DMS53 treated with DMSO at 0.1 percent for 48 hours (cell line): ENCODE measurements at regions not wholly inside any gene's neighbourhood (a gene's known extent, or its start where the extent isn't known, plus 50 kb on each side); places are given as distances from the start of the nearest gene placed in this dataset.

Experiments used
- DNase-seq: peaks from one replicate; lab custom pipeline; 2025; ENCODE audit not compliant: unreplicated experiment; lab: John Stamatoyannopoulos, UW

DNA sequence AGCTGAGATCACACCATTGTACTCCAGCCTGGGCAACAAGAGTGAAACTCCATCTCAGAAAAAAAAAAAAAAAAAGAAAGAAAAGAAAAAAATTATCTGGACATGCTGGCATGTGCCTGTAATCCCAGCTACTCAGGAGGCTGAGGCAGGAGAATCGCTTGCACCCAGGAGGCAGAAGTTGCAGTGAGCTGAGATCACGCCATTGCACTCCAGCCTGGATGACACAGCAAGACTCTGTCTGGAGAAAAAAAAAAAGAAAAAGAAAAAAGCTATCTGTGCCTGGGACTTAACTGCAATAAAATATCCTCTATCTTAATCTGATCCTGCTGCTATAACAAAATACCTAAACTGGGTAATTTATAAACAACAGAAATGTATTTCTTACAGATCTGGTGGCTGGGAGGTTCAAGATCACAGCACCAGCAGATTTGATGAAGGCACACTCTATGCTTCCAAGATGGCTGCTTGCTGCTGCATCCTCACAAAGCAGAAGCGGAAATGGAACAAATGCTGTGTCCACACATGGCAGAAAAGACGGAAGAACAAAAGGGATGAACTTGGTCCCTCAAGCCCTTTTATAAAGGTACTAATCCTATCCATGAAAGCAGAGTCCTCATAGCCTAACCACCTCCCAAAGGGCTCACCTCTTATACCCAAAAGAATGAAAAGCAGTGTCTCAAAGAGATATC is 273.3 kb upstream of the JARID2 start:
- no peak for DNase-seq

DNA sequence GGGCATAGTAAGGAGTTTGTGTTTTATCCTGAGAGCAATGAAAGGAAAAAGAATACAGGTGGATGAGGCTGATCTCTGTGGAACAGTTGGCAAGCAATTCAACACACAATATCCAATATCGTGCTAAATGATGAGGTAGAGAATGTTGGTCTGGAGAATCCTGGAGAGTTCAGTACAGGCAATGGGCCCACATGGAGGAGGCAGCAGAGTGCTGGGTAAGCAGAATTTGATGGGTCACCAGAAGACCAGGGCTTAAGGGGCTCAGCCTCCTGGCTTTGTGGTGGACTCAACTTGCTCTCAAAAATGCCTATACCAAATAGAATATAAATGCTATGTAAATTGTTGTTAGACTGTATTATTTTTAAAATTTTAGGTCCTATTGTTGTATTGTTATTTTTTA is 271.5 kb upstream of the JARID2 start:
- no peak for DNase-seq

DNA sequence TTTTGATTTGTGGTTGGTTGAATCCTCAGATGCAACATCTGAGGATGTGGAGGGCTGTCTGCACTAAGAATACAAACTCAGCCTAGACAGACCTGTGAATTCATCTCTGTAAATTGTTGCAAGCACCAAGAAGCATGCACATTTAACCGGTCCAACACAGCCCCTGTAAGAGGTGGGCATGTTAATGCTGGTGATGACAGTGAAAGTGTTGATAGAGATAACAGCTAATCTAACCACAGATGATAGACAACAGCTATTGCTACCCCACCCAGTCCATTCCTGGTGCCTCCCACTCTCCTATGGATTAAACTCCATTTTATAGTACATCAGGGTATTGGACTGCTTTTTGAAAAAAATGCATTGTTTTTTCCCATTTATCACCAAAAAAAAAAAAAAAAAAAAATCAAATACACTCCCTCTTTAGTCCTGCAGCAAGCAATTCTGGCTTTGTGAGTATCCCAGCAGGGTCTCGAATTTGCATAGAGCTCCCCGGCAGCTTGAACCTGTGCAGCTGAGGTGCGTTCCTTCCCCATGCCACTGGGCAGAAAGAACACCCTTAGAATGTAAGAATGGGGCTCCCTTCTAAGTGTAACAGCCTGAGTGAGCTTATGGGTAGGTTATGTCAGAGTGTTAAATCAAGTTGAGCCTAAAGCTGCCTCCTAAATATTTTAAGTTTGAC is 270.9 kb upstream of the JARID2 start:
- no peak for DNase-seq

DNA sequence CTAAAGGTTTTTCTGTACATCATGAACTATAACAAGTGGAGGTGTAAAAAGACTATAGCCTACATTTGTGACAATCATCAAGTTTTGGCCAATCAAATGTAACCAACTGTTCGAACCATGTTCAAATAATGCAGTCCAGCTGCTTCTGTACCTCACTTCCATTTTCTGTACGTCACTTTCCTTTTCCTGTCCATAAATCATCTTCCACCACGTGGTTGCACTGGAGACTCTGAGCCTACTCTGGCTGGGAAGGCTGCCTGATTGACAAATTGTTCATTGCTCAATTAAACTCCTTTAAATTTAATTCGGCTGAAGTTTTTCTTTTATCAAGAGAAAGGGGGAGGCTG is 270.4 kb upstream of the JARID2 start:
- no peak for DNase-seq

DNA sequence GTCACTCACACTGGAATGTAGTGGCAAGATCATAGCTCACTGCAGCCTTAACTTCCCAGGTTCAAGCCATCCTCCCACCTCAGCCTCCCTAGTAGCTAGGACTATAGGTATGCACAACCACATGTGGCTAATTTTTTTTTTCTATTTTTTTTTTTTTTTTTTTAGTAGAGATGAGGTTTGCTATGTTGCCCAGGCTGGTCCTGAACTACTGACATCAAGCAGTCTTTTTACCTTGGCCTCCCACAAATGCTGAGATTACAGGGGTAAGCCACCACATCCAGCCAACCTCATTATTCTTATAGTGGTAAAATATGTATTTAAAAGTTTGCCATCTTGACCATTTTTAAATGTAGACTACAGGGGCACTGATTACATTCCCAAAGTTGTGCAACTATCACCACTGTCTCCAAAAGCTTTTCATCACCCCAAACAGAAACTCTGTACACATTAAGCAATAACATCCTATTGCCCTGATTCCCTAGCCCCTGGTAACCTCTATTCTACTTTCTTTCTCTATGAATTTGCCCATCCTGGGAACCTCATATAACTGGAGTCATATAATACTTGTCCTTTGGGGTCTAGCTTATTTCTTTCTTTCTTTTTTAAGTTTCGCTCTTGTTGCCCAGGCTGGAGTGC is 268.0 kb upstream of the JARID2 start:
- DNase-seq: no peak

DNA sequence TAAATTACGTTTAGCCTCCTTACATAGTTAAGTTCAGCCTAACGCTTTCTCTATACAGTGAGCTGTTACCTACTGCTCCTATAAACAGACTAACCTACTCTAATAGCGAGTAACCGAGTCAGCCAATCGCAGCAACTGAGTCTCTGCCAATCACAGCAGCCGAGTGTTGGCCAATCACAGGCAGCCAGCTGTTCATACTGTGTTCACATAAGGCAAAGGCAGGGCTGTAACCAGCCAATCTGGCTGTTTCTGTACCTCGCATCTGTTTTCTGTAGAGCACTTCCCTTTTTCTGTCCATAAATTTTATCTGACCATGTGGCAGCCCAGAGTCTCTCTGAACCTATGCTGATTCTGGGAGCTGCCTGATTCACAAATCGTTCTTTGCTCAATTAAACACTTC is 263.9 kb upstream of the JARID2 start:
- no peak for DNase-seq

DNA sequence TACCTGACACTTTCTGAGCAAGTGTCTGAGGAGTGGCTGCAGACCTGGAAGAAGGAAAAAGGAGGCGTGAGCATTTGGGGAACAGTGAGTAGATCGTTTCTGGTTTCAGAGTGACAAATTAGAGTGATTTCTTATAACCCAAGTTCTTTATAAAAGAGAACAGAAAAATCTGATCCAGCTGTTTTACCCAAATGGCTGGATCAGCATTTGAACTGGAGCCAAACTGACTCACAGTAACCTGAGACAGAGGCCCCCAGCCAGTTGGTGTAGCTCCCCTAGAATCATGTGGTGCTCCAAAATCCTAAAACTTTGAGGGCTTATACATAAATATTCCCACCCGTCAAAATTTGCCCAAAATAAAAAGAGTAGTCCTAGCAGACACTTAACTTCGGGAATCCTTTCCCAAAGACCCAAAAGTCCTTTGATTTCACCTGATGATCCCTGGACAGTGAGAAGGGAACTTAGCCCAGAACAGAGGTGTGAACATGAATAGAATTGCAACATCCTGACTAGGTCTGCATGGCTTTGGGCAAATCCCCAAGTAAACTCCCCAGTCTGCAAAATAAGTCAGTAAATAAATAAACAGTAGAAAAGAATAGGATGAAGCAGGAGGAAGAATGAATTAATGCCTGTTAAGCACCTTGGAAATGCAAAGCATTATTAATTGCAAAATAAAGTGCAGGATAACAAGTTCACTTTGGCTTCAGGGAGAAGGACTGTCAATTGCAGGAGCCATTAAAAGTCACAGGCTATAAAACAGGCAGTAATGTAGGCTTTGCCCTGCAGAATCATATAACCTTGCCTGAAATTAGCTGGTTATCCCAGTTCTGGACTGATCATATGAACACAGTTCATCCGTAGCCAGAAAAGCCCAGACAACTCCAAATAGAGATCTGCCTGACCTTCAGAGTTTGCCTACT is 262.0 kb upstream of the JARID2 start:
- DNase-seq: no peak

DNA sequence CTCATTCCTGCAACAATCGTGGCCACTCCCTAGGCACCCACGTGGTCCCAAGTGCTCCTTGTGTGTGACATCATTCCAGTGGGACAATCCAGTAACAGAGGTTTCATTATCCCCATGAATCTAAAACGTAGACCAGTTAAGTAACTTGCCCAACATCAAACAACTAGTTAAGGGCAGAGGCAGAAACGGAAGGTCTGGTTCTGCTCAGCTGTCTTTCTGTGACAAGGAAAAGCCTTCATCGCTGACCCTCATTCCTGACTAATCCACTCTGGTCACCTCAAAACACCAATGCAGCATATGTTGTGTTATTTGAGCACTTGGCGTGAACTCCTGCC is 261.4 kb upstream of the JARID2 start:
- no peak for DNase-seq

DNA sequence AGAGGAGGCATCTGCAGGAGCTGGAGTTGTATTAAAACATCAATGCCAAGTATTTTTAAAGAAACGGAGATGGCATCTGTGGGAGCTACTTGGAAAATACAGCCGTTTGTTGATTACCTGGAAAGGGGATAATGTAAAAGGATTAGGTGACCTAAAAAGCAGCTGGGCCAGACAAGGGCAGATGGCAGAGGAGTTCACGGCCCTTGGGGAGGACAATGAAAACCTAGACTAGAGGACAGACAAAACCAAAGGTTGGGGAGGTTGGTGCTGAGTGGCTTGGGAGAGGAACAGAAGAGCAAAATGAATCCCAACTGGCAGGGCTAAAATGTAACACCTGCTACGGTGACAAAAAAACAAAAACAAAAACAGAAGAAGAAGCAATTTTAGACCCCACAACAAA is 260.5 kb upstream of the JARID2 start:
- no peak for DNase-seq

DNA sequence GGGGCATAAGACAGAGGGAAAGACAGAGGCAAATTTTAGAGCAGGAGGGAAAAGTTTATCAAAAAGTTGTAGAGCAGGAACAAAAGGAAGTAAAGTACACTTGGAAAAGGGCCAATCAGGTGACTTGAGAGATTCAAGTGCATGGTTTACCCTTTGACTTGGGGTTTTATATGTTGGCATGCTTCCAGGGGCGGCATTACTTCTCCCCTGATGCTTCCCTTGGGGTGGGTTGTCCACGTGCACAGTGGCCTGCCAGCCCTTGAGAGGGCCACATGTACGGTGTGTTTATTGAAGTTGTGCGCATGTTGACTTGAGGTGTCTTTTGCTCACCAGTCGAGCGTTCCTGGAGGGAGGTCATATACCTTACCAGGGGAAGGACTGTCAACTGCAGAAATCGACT is 259.5 kb upstream of the JARID2 start:
- DNase-seq: no peak

DNA sequence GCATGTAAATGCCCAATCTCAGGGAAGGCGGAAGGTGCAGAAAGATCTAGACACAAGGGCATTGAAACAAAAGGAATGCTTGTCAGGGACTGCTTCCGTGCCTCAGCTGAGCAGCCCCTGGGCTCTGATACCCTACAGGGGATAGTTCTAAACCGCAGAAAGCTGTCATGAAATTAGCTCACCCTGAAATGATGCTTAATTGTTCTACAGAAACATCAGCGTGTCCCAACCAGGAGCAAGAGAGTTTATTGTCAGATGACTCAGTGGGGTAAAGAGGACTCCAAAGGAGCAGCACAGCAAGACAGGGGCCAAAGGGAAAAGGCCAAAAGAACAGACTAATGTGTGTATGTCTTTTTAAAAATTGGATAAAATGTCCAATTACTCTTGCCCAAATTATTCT is 258.4 kb upstream of the JARID2 start:
- no peak for DNase-seq

DNA sequence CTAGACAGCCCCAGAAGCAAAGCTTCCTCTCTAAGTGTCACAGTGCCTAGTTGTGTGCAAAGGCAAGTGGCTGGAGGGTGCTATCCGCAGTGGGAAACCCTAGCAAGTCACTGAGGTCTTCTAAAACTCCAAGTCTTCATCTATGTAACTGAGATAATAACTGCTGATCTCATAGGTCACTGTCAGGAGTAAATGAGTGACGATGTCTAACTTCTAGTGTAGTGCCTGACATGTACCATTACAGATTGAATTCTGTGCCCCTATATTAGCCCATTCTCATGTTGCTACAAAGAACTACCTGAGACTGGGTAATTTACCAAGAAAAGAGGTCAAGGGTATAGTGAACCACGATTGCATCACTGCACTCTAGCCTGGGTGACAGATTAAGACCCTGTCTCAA is 253.5 kb upstream of the JARID2 start:
- no peak for DNase-seq

DNA sequence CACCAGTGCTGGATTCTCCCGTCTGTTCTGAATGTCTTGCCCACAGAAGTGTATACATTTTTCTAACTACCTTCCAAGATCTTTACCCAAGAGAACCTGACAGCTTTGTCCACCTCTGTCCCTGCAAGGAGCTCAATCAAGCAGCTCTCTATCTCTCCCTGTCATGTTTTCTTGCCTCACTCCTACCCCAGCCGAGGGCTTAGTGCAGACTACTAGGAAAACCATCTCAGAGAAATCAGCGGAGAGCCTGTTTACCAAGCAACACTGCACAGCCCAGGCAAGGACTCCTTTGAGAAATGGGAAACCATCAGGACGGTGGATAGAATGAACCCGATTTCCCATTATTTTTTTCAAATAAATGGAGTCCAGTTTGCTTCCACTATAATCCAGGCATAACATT is 250.7 kb upstream of the JARID2 start:
- DNase-seq: no peak

DNA sequence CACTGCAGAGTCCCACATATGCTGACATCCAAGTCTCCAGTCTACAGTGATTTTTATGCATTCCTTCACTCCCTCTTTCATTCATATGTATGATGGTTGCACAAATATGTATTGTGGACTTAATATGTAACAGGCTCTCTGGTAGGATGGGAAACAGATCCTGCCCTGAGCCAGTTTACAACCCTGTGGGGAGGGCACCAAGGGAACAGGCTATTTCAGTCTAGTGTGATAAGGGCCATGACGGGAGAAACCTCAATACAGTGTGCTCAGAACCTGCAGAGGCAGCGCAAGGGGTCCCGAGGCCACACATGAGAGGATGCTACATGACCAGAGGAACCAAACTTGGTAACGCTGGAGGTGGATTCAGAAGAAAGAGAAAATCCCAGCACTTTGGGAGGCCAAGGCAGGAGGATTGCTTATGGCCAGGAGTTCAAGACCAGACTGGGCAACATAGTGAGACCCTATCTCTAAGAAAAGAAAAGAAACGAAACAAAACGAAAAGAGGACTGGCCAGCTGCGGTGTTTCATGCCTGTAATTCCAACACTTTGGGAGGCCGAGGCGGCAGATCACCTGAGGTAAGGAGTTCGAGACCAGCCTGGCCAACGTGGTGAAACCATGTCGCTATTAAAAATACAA is 249.8 kb upstream of the JARID2 start:
- DNase-seq: no peak

DNA sequence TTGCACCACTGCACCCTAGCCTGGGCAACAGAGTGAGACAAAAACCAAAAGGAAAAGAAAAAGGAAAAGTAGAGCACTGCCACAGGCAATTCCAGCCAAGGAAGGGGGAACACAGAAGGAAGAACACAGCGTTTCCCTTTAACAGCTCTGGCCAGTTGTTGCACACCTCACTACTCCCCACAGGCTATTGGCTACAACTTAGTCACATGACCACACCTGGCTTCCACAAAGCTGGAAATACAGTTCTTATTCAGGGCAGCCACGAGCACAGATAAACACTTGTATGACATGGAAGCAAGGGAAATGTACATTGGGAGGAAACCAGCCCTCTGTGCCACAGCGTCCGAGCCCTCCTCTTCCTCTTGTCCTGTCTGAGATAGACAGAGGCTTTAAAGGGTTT is 249.0 kb upstream of the JARID2 start:
- DNase-seq: no peak

DNA sequence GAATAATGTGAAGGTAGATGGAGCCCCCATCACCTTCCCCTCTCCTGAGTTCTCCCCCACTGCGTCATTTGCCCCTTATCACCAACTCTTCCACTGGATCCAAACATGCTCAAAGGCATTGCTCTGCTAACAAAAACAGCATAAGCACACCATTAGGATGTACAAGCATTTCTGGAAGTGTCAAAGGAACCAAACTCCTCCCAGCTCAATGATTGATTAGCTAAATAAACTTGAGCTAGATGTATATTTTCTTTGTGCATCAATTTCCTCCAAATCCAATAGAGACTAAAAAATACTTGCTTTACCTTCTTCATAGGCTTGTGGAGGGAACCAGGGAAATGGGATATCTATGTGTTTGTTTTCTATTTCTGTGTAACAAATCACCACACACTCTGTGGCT is 248.4 kb upstream of the JARID2 start:
- no peak for DNase-seq

DNA sequence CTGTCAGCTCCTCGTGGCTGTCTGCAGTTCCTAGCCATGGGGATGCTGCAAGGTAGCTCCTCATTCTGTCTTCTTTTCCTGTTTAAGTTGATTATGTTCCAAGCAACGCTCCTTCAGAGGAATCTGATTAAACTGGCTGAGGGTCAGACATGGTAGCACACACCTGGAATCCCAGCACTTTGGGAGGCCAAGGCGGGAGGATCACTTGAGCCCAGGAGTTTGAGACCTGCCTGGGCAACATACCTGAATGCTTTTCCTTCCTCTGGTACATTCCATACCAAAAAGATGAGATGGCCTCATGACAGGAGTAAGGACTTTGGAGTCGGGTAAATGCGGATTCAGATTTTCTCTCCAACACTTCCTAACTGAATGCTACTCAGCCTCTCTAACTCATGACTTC is 246.8 kb upstream of the JARID2 start:
- no peak for DNase-seq

DNA sequence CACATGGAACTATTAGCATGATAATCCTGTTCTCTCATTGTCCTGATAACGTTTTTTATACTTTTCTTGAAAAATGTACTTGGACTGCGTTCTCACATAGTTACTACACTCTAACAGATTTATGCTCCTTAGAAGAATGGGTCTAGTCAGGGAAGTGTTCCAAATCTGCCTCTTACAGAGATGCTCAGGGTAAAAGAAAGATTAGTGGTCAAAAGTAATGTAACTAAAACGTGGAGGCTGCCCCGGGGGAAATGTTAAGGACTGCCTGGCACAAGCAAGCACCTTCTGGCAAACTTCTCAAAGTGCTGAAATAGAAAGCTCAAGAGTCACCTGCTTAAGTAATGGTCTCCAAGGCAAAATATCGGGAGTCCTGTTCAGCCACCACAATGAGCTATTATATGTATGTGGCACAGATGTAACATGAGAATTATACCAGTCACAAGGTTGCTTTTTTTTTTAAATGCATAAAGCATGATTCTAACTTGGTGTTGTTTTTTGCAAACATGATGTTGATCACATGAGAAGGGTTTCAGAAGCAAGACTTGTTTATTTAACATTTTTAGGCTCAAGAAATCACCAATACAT is 244.5 kb upstream of the JARID2 start:
- DNase-seq: no peak

DNA sequence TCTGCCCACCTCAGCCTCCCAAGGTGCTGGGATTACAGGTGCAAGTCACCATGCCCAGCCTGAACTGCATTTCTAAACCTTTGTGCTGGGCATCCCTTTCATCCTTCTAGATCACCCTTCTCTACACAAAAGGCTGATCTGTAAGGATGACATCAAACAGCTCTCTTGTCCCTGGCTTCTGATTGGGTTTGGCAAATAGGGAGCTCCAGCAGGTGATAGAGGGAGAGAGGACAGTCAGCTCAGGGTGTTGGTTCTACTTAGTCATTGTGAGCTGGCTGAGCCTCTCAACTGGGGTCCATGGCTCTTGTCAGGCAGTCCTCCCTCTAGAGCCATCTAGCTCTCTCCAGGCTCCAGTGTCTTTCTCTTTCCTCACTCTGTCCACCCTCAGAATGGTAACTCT is 237.6 kb upstream of the JARID2 start:
- DNase-seq: no peak

DNA sequence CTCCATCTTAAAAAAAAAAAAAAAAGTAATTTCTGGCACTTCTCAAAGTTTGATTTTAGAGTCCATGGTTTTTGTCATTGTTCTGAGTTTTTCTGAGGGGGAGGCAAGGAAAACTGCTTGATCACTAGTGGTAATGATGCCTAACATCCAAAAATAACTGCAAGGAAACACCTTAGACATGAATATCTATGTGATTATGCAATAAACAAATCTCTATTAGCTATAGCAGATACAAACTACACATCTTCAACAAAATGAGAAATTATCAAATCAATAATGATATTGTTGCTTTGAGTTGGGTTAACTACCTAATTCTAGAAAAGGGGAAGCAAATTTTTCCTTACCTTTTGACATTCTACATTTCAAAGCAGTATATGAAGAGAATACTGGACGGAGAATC is 230.9 kb upstream of the JARID2 start:
- no peak for DNase-seq

DNA sequence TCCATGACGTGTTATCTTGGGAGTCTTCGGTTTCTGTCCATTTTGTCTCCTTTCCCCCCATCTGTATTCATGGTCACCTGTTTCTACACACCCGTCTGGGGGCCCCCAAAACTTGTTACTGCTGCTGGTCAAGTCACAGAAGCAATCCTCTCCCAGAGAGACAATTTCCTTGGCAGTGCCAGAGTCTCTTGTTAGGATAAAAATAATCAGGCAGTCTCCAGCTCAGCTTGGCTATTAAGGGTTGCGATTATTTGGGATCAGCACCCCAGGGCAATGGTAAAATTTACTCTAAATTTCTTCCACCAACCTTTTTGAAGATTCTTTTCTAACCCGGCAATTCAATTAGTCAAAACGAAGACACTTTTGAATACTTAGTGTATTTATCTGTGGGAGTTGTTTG is 229.1 kb upstream of the JARID2 start:
- DNase-seq: no peak
